Esophagus mucosa (tissue), 1 donor: ENCODE measurements at regions not wholly inside any gene's neighbourhood (a gene's known extent, or its start where the extent isn't known, plus 50 kb on each side); places are given as distances from the start of the nearest gene placed in this dataset.

Experiments used
- ATAC-seq: fragments of 200-7000 bp; cut with Tn5 transposase; one replicate; pipeline ENCODE4 v1.9.1; 2020
- donor health status: DM: yes; HTN: yes; CAD: no.

DNA sequence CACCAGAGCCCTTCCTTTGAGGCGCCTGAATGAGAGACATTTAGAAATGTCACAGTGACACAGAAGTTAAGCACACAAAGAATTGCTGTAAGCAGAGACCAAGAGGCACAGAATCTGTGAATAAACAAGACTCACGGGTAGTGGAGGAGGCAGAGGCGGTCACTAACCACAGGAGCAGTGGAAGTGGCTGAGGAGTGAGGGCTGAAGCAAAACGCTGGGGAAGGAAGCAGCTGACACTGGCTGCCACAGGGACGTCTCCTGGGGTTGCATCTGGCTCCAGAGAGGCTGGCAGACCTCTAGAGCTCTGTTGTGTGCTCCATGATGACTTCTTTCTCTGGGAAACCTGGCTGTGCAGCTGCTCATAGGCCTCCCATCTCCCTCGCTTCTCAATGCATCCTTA lies 65.0 kb upstream of the SLC2A12 start:
- no peak for ATAC-seq

GRCh38 chr6:134115715-134116074 lies 63.3 kb upstream of the SLC2A12 start:
- no peak for ATAC-seq

DNA sequence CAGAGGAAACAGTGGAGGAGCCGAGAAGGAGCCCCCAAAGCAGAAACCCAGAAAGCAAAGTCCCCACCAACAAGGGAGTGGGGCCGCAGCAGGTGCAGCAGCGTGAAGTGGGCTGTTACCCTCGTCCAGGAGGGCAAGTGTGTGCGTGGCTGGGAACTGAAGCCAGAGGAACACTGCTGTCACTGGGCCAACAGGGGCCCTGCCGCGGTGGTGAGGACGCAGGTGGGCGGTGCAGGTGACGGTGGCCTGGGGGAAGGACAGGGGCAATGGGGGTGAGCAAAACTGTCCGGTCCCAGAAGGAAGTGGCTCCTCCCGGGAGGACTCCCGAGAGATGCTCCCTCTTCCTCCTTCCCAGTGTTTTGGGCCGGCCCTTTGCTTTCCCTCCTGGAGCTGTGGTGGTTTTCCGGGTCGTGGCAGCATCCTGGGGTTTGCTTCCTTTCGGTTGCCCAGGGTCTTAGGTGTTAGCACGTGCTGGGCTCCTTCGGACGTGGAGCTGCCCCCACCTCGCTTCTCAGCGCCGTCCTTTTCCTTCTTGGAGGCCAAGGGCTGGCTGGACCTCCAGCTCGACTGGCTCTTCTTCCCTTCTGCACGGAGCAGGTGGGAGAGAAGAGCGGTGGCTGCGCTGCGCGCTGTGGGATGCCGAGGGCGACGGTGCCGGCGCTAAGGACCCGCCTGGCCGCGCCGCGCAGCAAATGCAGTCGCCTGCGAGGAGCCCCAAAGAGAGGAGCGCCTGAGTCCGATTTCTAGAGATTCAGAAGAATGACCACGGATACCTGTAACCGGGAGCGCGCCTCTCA lies 62.7 kb upstream of the SLC2A12 start:
- no peak for ATAC-seq

GRCh38 chr6:134114489-134114888 lies 62.1 kb upstream of the SLC2A12 start:
- no peak for ATAC-seq

DNA sequence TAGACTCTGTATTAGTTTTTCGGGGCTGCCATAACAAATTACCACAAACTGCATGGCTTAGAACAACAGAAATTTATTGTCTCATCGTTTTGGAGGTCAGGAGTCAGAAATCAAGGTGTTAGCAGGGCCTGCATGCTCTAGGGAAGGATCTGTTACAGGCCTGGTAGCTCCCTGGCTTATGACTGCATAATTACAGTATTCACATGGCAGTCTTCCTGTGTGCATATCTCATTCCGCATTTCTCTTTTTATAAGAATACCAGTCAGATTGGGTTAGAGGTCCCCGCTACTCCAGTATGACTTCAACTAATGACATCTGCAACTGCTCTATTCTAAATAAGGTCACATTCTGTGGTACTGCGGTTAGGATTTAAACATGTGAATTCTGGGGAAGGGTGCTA lies 59.3 kb upstream of the SLC2A12 start:
- ATAC-seq, result no peak

GRCh38 chr6:134111062-134111677 lies 58.7 kb upstream of the SLC2A12 start:
- ATAC-seq, result peak; percentile 77

DNA sequence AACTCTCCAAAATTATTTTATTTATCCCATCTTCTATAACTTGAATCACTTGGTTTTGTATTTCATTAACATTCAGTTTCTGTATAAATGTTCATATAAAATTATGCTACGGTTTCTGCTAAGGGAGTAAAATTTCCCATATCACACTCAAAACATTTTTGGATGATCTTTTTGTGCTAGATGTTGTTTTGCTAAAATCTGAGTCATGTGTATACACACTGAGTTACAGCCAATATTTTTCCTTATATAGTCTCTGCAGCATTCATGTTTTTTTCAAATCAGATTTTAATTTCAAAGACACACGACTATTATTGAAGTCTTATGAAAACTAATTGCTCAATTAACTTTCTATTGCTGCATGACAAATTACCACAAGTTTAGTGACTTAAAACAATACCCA lies 54.3 kb upstream of the SLC2A12 start:
- ATAC-seq, result no peak

GRCh38 chr6:134105940-134106339 lies 53.5 kb upstream of the SLC2A12 start:
- ATAC-seq, result no peak

- ATAC-seq, result no peak
Measured at GRCh38 chr6:134103006-134103405, 50.6 kb upstream of the SLC2A12 start.
